ENCODE measurements at regions not wholly inside any gene's neighbourhood (a gene's known extent, or its start where the extent isn't known, plus 50 kb on each side); places are given as distances from the start of the nearest gene placed in this dataset.
"Not testable (repeated sequence)": the region's sequence is repeated elsewhere in the genome, so short reads cannot be mapped to it uniquely, and the experiment has no call there.

DNA sequence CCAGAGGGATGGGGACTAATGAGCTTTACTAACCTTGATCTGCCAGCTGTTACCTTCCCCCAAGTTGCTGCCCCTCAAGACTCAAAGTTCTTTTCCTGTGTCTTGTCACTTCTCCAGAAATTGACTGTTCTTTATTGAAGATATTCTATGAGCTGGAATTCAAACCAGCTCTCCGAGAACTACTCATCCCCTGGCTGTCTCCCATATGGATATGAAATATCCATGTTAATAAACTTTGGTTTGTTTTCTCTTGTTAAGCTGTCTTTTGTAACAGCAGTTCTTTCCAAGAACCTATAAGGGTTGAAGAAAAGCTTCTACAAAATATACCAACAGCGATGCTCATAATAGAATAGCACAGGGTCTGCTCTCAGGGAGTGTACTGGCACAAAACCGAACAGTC, 77.0 kb downstream of the CAMK2N1 start:
- intact Hi-C loops (cut with DNase I; ENCODE audit: low total_unique reads) = no loop called here
- Histone ChIP-seq H3K9me3 (no peaks in the 10 kb centered on the region), H3K4me3 (no peak overlapping the region), H3K27me3 (replicated peaks in 1 of 7) (peaks cover 0 to 29% (median 4%) of the 10 kb centered on the region in 7 donors), H3K36me3 (no peaks in the 10 kb centered on the region), H3K4me1 (peaks cover 0 to 8% (median 0%) of the 10 kb centered on the region in 6 donors), H3K27ac (no peak overlapping the region)
- 90 to 95% (median 91%) methylated on average over 3 of the region's 3 CpGs for WGBS, 5 donors
- no peak for TF ChIP-seq POLR2A (IDR thresholded peaks at IDR 0.05)
- no peak for TF ChIP-seq CTCF (IDR thresholded peaks at IDR 0.05 in 8 of 11, conservative IDR thresholded peaks at IDR 0.05 in 3 of 11)
- no peak for TF ChIP-seq POLR2AphosphoS5 (IDR thresholded peaks at IDR 0.05)
- DNase-seq = no peak

DNA sequence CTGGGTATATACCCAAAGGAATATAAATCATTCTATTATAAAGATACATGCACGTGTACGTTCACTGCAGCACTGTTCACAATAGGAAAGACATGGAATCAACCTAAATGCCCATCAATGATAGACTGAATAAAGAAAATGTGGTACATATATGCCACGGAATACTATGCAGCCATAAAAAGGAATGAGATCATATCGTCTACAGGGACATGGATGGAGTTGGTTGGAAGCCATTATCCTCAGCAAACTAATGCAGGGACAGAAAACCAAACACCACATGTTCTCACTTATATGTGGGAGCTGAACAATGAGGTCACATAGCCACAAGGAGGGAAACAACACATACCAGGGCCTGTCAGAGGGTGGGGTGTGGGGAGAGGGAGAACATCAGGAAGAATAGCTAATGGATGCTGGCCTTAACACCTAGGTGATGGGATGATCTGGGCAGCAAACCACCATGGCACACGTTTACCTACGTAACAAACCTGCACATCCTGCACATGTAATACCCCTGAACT, 77.8 kb downstream of the CAMK2N1 start:
- intact Hi-C loops (cut with DNase I; ENCODE audit: low total_unique reads) = not testable (repeated sequence)

DNA sequence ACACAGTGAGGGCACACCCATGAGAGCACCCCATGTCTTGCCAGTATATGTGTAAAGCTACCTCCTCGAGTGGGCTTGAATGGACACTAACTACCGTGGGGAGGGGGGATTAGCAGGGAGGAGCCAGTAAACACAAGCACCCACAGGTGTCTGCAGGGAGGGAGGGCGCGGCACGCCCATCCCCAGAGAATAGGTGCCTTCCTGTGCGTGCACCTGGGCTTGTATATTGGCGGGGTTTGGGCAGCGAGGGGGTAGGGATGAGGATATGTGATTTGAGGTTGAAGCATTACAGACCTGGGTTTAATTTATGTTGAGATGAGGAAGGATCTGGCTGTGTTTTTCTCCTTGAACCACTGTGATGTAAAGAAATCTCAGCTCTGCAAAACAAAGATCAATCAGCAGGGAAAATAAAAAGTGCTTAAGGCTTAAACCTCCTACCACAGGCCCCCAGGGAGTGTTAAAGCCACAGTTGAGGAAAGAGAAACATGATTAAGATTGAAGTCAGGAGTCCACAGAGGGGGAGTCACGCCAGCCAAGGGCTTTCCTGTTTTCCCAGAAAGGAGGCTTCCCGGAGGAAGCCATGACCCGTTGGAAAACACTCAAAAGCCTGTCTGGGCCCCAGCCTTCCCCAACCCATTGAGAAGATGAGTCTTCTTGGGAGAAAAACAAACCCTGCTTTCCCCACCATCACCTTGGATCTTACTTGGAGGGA, 80.0 kb downstream of the CAMK2N1 start:
- WGBS, 5 donors = 14 to 24% (median 18%) methylated on average over 11 of the region's 11 CpGs
- no peaks in the 10 kb centered on the region for H3K36me3 ChIP-seq
- no peak overlapping the region for H3K4me3 ChIP-seq
- TF ChIP-seq CTCF (IDR thresholded peaks at IDR 0.05 in 8 of 11, conservative IDR thresholded peaks at IDR 0.05 in 3 of 11) (no peak), POLR2A (IDR thresholded peaks at IDR 0.05) (no peak), POLR2AphosphoS5 (IDR thresholded peaks at IDR 0.05) (no peak)
- peaks cover 0 to 8% (median 0%) of the 10 kb centered on the region in 6 donors for H3K4me1 ChIP-seq
- H3K9me3 ChIP-seq = no peaks in the 10 kb centered on the region
- DNase-seq = no peak
- peak overlapping the region in 1 of 8 donors; percentile 25 for H3K27ac ChIP-seq
- peaks cover 0 to 59% (median 4%) of the 10 kb centered on the region in 7 donors for H3K27me3 ChIP-seq (replicated peaks in 1 of 7)
- intact Hi-C loops (cut with DNase I; ENCODE audit: low total_unique reads) = no loop called here

More for the DNA sequence above, 77.8 kb downstream of the CAMK2N1 start:
- H3K9me3 ChIP-seq, DNase-seq, H3K4me1 ChIP-seq, H3K27ac ChIP-seq, H3K36me3 ChIP-seq, H3K4me3 ChIP-seq: not testable (repeated sequence)
- H3K27me3 ChIP-seq (replicated peaks in 1 of 7) = peaks cover 0 to 37% (median 4%) of the 10 kb centered on the region in 7 donors
- 71 to 87% (median 75%) methylated on average over 6 of the region's 6 CpGs for WGBS, 5 donors

GRCh38 chr1:20405051-20405754, 80.8 kb downstream of the CAMK2N1 start:
- H3K36me3 ChIP-seq = no peaks in the 10 kb centered on the region
- no peak for TF ChIP-seq CTCF (IDR thresholded peaks at IDR 0.05 in 8 of 11, conservative IDR thresholded peaks at IDR 0.05 in 3 of 11)
- no peak for TF ChIP-seq POLR2A (IDR thresholded peaks at IDR 0.05)
- TF ChIP-seq POLR2AphosphoS5 (IDR thresholded peaks at IDR 0.05) = no peak
- no peak overlapping the region for H3K27ac ChIP-seq
- H3K4me1 ChIP-seq = peaks cover 0 to 8% (median 0%) of the 10 kb centered on the region in 6 donors
- H3K4me3 ChIP-seq = no peak overlapping the region
- H3K9me3 ChIP-seq = no peaks in the 10 kb centered on the region
- WGBS, 5 donors = 72 to 80% (median 77%) methylated on average over 13 of the region's 13 CpGs
- intact Hi-C loops (cut with DNase I; ENCODE audit: low total_unique reads) = no loop called here
- peaks cover 0 to 67% (median 4%) of the 10 kb centered on the region in 7 donors for H3K27me3 ChIP-seq (replicated peaks in 1 of 7)
- DNase-seq = no peak
